ENCODE measurements at regions not wholly inside any gene's neighbourhood (a gene's known extent, or its start where the extent isn't known, plus 50 kb on each side); places are given as distances from the start of the nearest gene placed in this dataset.

- no peak for TF ChIP-seq NELFE (IDR thresholded peaks at IDR 0.05; ENCODE audit: insufficient read depth, insufficient read length)
- TF ChIP-seq CTCF (IDR thresholded peaks at IDR 0.05 in 2 of 3, conservative IDR thresholded peaks at IDR 0.05 in 1 of 3; ENCODE audit: insufficient read depth in 2 of 3, low read depth in 1 of 3, low read length in 3 of 3) = no peak
- TF ChIP-seq ZNF398 (CRISPR knock-in tag; IDR thresholded peaks at IDR 0.05) = no peak
- TF ChIP-seq KHSRP (IDR thresholded peaks at IDR 0.05) = no peak
- TF ChIP-seq ZNF282 (CRISPR knock-in tag; IDR thresholded peaks at IDR 0.05) = no peak
- no peak for TF ChIP-seq ZNF592 (IDR thresholded peaks at IDR 0.05)
- no peak for TF ChIP-seq NR3C1 (CRISPR knock-in tag; IDR thresholded peaks at IDR 0.05)
Measured at GRCh38 chr2:107558295-107558694, 268.4 kb upstream of the RGPD4 start.

Measured in K562 (cell line).